ENCODE measurements at regions not wholly inside any gene's neighbourhood (a gene's known extent, or its start where the extent isn't known, plus 50 kb on each side); places are given as distances from the start of the nearest gene placed in this dataset.

DNA sequence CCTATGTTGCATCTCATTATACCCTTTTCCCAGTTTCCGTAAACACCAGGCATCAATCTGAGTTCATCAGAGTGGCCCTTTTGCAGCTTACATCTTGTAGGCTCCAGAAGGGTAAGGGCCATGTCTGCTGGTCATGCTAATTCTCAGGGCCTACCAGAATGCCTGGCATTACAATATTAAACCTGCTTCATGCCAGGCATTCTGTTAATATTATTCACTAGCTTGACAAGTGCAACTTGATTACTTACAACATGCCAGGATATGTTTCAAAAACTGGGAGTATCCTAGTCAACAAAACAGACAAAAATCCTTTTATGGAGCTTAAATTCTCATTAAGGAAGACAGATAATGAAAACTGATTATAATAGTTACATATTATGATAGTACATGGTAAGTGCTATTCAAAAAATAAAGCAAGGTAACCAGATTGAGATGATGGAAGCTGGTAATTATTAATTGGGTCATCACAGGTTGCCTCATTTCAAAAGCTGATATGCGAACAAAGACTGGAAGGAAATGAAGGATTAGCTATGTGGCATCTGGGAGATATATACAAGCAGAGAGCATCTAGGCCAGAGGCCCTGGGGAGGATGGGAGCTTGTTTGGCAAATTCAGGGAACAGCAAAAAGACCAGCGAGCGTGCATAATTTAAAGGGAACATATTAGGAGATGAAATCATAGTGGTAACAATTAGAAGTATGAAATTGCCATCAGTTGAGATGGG is 406.3 kb downstream of the DMRT2 start:
- TF ChIP-seq, protein P1, sequence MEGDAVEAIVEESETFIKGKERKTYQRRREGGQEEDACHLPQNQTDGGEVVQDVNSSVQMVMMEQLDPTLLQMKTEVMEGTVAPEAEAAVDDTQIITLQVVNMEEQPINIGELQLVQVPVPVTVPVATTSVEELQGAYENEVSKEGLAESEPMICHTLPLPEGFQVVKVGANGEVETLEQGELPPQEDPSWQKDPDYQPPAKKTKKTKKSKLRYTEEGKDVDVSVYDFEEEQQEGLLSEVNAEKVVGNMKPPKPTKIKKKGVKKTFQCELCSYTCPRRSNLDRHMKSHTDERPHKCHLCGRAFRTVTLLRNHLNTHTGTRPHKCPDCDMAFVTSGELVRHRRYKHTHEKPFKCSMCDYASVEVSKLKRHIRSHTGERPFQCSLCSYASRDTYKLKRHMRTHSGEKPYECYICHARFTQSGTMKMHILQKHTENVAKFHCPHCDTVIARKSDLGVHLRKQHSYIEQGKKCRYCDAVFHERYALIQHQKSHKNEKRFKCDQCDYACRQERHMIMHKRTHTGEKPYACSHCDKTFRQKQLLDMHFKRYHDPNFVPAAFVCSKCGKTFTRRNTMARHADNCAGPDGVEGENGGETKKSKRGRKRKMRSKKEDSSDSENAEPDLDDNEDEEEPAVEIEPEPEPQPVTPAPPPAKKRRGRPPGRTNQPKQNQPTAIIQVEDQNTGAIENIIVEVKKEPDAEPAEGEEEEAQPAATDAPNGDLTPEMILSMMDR (conservative IDR thresholded peaks at IDR 0.05; ENCODE audit: low read depth, low read length): no peak
- TF ChIP-seq EZH2 (IDR thresholded peaks at IDR 0.05; ENCODE audit: low read length, unreplicated experiment): no peak
